Hematopoietic multipotent progenitor cell treated with erythropoietin and hydrocortisone succinate and interleukin-3 and kit ligand, for 17 days (in vitro differentiated cells): ENCODE measurements at regions not wholly inside any gene's neighbourhood (a gene's known extent, or its start where the extent isn't known, plus 50 kb on each side); places are given as distances from the start of the nearest gene placed in this dataset.
"Not testable (repeated sequence)": the region's sequence is repeated elsewhere in the genome, so short reads cannot be mapped to it uniquely, and the experiment has no call there.

Experiments used
- DNase-seq: peaks from one replicate; pipeline ENCODE4 v3.0.0-alpha.2; 2015; ENCODE audit warnings: low spot score

DNA sequence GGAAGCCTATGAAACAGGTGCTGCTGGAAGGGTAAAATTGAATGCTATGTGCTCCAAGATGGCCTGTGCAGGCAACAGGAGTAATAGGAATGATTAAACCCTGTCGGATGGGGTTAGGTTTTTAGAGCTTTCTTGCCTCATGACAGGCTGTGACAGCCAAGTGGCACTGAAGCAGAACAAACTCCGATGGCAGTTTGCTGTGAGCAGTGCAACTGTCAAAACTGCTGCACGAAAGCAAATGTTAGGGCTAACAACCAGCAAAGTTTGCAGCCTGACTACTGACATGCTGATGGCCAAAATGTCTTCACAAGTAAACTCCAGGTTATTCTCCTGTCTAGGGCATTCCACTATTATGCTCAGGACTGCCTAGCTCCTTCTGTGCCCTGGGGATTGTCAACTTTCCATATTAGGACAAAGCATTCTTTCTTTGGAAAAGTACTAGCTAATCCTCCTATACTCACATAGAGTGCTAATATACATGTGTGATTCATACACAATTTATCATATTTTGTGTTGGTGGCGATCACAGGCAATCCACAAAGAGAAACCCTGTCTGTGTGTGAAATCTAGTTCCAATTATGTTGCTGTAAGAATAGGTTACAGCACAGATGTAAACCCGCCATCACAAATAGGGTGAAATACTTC is 486.6 kb upstream of the TENM3 start:
- DNase-seq: no peak

DNA sequence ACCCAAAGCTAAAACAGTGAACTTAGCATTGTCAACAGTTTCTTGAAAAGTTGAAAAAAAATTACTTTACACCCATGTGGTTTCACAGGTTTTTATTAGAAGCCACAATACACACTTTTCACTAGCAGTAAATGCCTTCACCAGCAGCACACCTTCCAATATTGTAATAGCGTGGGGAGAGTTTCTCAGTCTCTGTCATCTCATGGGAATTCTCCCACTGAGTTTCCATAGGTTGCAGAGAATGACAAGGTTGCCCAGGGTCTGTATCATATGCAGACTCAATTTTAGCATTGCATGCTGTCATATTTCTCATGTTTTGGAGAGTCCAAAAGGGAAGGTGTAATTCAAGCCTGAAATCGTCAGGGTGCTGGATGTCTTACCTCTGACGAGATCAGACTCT is 486.1 kb upstream of the TENM3 start:
- DNase-seq: no peak

DNA sequence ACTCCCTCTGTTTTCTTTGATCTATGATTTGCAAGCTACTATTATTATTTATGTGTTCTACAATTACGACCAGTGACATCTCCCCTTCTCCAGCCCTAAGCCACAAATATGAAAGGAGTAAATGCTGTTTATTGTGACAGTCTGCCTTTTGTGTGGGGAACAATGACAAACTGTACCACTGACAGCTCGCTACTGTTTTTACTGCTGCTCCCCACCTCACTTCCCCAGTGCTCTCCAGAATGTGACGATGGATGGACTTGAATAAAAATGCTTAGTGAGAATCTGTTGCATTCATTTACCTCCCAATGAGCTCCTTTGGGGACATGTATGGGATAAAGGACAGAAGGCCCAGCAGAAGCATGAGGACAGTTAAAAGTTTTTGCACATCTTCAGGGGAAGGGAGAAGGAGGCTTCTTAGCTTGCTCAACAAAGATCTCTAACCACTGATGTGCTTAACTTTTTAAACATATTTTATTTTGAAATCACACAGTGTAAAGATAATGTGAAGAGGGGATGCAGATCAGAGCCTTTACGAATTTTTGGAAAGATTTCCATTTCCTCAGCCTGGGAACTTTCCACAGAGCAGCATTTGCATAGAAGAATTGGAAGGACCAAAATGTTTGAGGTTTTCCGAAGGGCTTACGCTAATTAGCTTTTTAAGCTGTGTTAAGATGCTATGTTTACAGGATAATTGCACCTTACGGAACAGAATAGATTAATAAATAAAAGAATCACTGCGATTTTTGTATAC is 485.1 kb upstream of the TENM3 start:
- DNase-seq: no peak

DNA sequence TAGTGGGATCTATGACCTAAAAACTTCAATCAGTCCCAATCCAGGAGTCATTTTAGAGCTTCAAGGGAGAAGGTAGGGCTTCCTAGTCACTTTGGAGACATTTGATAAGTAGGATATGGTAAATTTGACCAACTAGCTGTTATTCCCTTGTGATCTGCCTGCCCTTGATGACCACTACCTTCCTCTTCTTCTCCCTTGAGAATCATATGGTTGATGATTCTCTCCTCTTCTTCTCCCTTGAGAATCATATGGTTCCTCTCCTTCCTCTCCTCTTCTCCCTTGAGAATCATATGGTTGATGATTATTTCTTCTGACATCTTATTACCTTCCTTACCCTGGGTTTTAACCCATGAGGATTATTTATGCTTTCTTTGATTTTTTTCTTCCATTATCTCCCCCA is 482.6 kb upstream of the TENM3 start:
- no peak for DNase-seq

DNA sequence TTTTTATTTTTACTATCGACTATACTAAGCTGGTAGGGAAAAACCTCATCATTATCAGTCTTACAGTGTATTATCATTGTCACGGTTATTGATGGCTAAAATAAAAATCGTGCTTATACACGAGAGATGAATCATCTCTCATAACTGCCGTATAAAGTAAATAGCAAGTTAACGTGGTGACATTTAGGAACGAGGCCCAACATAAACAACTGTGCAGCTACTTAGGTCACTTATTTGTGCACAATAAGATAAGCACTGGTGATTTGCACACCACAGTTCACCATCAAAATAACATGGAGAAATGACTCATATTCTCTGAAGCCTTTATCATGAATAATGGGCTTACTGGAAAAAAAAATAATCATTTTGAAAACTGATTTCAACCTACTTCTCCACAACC is 482.0 kb upstream of the TENM3 start:
- DNase-seq: no peak

DNA sequence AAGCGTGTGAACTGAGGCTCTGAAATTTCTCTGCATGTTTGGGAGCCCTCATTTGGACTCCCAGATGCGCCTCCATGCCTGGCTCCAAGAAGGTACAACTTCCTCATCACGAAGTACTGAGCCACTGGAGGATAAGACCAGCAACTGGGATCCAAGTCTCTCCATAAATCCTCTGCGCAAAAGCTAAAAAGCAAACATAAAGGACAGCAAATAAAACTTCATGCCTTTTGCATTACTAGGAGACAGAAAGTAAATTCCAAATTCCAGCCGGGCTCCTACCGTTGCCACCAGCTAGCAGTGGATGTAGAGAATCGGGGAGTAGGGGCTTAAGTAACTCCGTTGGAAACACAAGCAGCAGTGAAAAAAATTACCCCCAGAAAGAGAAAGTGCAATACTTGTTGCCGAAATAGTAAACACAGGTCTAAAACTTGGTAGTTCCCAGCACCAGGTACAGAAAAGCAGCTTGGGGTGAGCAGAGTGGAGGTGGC is 477.1 kb upstream of the TENM3 start:
- no peak for DNase-seq

DNA sequence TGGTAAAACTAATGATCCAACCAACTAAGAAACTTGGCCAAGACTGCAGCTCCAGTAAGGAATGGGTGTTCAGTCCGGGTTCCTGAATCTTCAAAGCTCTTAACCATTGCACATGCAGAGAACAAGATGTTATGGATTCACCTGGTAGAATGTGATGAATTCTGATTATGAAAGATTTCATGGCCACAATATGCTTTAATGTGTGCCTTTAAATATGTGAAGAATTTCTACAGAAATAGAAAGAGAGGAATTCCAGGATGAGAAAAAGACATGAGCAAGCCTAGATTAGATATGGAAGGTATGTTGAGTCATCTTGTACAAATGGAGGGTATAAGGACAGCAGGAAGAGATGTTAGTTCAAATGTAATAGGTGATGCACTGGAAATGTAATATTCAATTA is 472.2 kb upstream of the TENM3 start:
- no peak for DNase-seq

DNA sequence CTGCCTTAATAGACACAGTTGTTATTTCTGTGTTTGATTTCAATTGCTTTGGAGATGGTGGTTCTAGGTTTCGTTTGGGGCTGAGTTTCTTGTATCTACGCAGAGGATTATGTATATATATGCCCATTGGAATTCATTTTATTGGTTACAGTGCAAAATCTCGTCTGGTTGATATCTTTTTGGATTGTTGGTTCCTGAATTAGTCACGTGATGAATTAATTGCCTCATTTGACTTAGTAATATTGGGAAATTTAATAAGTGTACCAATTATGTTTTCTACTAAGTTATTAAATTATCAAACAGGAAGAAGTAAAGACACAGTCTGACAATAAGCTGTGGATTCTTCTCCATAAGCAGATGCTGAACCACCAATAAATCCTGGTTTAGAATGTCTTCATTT is 467.9 kb upstream of the TENM3 start:
- no peak for DNase-seq

DNA sequence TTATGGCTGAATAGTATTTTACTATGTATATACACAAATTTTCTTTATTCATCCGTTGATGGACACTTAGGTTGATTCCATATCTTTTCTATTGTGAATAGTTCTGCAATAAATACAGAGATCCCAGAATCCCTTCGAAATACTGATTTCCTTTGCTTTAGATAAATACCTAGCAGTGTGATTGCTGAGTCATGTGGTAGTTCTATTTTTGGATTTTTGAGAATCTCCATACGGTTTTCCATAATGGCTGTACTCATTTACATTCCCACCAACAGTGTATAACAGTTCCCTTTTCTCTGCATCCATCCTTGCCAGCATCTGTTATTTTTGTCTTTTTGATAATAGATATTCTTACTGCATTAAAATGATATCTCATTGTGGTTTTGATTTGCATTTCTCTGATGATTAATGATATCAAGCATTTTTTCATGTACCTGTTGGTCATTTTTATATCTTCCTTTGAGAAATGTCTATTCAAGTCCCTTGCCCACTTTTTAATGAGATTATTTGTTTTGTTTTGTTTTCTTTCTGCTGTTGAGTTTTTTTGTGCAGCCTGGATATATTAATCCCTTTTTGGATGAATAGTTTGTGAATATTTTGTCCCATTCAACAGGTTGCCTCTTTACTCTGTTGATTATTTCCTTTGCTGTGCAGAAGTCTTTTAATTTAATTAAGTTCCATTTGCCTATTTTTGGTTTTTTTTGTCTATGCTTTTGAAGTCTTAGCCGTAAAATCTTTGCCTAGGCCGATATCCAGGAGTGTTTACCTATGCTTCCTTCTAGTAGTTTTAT is 466.7 kb upstream of the TENM3 start:
- no peak for DNase-seq

DNA sequence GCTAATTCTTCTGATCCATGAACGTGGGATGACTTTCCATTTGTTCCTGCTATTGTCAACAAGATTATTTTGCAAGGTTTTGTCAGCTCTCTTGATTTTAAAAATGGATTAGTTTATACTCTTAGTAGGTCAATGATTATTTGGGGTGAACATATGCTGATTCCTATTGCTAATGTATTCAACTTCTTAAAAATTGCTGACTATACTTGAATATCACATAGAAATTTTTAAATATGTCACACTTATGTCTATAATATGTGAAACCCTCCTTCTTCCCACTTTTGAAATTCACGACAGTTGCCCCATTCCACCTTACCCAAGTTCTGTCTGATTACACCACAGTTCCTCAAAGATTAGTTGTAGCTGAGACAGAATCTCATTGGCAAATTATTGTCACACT is 465.7 kb upstream of the TENM3 start:
- no peak for DNase-seq

DNA sequence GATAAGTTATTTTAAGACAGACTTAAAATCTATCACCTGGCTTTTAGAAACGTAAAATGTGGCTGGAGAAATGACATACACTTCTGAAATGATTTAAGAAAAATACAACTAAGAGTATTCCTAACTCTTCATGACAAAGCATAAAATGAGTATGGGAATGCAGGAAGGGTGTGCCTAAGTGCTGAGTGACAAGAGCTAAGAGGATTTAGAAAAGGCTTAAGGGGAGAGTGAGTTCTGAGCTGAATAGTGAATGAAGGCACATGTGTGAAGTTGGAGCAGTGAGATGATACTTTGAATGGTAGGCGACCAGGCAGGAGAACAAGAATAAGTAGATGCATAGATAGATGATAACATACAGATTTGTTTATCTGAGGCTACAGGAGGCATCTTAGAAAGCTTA is 458.3 kb upstream of the TENM3 start:
- no peak for DNase-seq

DNA sequence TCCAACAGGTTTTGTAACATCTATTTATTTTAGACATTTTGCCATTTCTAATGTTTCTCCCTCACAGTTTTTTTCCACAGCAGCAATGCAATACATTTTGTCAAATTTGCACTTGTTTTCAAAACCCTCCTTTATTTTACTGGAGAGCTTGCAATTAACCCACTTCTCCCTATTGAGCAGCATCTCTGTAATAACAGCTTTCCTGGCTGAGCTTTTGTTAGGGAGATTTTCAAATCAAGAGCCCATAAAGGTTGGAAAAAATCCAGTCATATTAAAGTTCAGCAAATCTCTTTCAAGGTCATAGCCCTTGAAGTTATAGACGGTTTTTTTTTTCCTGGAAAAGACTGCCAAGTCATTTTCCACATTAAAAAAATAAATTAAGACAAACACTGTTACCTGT is 450.6 kb upstream of the TENM3 start:
- DNase-seq: no peak

DNA sequence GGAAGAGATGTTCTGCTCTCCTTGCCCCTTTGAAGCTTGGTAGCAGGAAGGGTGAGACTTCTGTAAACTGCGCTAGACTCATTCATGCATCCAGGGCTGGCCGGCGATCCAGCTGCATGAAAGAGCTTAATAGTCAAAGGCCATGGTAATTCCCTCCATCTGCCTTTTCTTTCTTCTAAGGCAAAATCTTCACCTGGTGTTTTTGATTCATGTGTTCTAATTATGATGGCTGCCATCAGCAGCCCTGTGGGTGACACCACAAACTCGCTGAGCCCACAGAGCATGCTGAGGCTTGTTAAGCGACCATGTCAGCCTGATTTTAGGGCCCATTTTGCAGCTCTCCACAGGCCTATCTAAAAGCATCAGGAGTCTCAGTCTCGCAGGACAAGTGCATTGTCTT is 450.1 kb upstream of the TENM3 start:
- DNase-seq: no peak

DNA sequence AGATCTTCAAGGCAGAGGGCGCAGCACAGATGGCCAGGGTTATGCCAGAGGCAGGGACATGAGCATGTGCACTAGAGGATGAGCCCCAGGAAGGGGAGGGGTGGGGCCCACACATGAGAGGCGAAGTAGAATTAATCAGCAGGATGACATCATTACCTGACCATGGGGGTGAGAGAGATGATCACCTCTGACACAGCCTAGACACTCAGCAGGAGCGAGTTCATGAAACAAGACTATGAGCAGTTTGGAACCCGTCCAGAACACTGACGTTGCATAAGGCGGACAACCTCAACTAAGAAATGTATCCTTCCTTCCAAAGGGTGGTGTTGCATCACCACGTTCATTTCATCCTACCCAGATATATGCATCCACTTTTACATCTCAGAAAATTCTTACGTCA is 446.7 kb upstream of the TENM3 start:
- DNase-seq: no peak

DNA sequence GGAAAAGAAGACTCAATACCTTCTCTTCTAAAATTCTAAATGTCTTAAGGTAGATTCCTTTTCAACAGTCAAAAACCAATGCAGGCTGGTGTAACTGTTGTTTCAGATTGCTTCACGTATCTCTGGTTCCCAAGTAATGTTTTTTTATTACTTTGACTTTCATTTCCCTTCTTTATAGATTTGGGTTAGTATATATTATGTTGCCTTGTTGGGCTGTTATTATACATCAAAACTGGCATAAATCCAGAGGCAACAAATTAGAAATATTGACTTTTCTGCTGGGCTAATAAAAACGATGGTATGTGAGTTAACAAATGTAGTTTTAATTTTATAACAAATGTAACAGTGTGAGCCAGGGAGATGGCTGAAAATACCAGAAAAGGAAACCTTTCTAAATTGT is 444.7 kb upstream of the TENM3 start:
- no peak for DNase-seq

DNA sequence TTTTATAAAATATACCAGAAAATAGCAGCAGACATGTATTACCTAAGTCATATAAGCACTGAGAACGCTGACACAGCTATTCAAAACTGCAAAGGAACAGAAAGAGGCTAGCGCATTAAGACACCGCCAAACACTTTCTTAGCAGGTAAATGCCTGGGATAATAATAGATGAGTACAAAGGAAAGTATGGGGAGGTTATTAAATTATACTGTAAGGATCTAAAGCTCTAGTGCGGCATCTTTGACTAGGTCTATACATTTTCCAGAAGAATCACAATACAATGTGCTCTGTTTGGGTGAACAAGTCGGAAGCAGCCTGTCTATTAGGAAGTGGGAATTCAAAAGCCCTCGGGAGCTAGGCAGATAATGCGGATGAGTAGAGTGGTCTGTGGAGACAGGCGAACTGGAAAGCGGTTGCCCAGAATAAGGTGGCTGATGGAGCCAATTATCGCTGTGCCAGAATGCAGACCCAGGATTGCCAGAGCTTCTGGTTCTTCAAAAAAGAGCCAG is 443.6 kb upstream of the TENM3 start:
- no peak for DNase-seq

DNA sequence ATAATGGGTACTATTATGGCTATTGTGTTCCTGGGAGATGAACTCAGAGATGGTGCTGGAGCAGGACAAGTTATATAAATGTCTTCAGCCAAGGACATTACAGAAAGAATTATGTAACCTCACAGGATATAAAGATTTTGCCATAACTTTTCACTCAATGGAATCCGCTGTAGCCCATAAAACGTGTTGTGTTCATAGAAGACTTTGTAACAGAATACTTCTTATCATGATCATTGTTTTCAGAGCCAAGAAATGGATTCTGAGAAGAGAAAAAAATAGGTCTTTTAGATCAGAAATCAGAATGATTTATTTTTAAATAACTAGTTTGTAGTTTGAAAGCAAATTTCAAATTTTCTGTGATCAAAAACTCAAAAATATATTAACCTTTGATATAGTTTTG is 441.0 kb upstream of the TENM3 start:
- no peak for DNase-seq

DNA sequence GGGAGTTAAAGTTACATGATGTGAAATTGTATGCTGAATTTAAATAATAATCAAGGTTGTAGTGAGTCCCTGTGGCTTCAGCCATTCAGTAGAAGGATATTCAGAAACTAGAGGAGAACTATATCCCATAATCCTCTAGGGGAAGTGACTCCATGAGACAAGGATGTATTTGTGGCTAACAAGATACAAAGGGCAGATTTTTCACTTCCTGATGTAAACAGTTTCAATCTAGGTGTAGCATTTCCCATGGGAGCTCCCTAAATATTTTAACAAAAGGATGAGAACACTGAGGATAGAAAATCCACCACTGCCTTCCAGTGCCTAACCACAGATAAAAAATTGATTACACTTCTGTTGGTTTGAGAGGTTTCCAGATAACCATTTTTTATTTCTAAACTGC is 435.4 kb upstream of the TENM3 start:
- no peak for DNase-seq

DNA sequence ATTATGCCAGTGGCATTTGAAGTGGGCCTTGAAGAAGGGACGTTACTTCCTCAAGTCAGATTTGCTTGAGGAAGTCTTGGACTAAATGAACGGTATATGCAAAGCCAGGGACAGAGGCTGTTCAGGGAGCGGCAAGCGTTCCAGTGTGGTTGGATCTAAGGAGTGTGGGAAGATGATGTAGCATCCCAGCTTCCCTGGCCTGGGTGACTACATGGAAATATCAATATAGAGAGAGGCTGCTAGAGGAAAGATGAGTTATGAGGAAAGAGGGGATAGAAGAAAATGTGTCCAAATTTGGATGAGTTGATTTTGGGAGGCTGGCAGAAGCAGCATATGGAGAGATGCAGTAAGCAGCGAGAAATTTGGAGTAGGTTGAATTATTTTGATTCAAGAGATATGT is 432.5 kb upstream of the TENM3 start:
- no peak for DNase-seq

DNA sequence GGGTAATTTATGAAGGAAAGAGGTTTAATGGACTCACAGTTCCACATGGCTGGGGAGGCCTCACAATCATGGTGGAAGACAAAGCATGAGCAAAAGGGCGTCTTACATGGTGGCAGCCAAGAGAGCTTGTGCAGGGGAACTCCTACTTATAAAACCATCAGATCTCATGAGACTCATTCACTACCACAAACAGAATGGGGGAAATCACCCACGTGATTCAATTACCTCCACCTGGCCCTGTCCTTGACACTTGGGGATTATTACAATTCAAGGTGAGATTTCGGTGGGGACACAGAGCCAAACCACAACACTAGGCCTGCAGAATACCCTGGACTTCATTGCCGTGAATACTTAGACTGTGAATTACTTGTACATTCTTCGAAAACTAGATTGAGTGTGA is 431.7 kb upstream of the TENM3 start:
- DNase-seq: not testable (repeated sequence)

DNA sequence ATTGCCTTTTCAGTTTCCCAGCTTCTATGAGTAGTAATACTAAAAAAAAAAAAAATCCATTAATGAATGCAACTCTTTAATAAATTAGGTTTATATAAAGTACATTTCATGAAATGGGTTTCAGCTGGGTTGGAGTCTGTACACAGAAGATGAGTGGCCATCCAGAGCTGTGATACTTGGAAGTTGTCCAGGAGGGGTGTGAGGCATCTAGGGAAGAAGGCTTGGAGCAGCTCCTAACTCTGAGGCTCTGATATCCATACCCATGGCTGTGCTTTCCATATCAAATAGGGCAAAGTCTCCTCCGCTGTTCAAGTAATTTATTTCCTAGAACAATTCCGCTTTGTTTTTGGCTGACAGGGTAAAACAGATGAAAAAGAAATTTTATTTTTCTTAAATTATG is 423.3 kb upstream of the TENM3 start:
- no peak for DNase-seq

DNA sequence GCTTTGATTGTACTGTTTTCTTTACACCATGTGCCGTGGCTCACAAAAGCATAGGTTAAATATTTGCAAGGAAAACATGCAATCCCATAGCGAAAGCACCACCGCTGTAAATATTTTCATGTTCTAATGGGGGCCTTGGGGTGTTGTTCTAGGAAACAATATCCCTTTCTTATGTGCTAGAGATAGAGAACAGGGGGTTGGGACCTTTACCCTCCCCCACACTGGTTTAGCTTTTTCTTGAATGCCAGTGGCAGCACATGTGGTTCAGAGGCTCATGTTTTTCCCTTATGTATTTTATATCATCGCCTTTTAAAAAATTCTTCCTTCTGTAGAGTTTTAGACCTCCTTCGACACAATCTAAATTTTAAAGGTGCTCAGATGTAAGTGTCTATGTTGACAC is 422.6 kb upstream of the TENM3 start:
- DNase-seq: no peak
